SK-N-SH (cell line): ENCODE measurements at regions not wholly inside any gene's neighbourhood (a gene's known extent, or its start where the extent isn't known, plus 50 kb on each side); places are given as distances from the start of the nearest gene placed in this dataset.

ENCODE experiments used
- CTCF ChIA-PET: fragments of 300-600, 350-600 bp; formaldehyde crosslinking; extraction: SDS; loops from one replicate; lab custom pipeline; 2021; lab: Yijun Ruan, JAX
- POLR2A ChIA-PET: fragments of 350-600 bp; sonication (Branson Sonifier 250); formaldehyde crosslinking; extraction: SDS; loops from one replicate; lab custom pipeline; 2020; ENCODE audit warnings: antibody characterized with exemption, inconsistent platforms; lab: Yijun Ruan, JAX
- DNase-seq: peaks from one replicate; pipeline ENCODE4 v3.0.0; 2012
- H2AFZ ChIP-seq: fragments of 200-600 bp; sonication (generic); 2 replicates; pipeline ENCODE4 v1.8.1; 2016; ENCODE audit warnings: antibody characterized with exemption, mild to moderate bottlenecking, low read depth
- H3F3A ChIP-seq: fragments of 200-600 bp; sonication (generic); replicated peaks from 2 replicates; pipeline ENCODE3; 2016; ENCODE audit warnings: antibody characterized with exemption, mild to moderate bottlenecking; ENCODE audit not compliant: insufficient read depth
- H3K27ac ChIP-seq, 2 experiments: fragments of 200-500 bp in 1 of 2; fragments of 200-600 bp in 1 of 2; sonication (Bioruptor generic) in 1 of 2; sonication (generic), shearing (Covaris generic) in 1 of 2; 2 replicates each; pipeline versions ENCODE4 v1.5.1 to v1.6.1; 2014 to 2016; ENCODE audit warnings: low read depth in 2 of 2, inconsistent platforms in 1 of 2, low read length in 1 of 2, mild to moderate bottlenecking in 1 of 2, mixed read lengths in 1 of 2
- H3K27me3 ChIP-seq: fragments of 200-600 bp; sonication (generic), shearing (Covaris generic); 2 replicates; pipeline ENCODE4 v1.6.1; 2016; ENCODE audit warnings: mixed run types; ENCODE audit not compliant: insufficient read depth
- H3K36me3 ChIP-seq, 2 experiments: fragments of 200-500 bp in 1 of 2; fragments of 200-600 bp in 1 of 2; sonication (Bioruptor generic) in 1 of 2; sonication (generic) in 1 of 2; replicated peaks in 1 of 2; 2 replicates each; pipeline versions ENCODE3 to v1.5.1; 2014 to 2016; ENCODE audit warnings: low read length in 1 of 2, mild to moderate bottlenecking in 1 of 2; ENCODE audit not compliant: insufficient read depth in 2 of 2, control insufficient read depth in 1 of 2
- H3K4me1 ChIP-seq, 2 experiments: fragments of 200-500 bp in 1 of 2; fragments of 200-600 bp in 1 of 2; sonication (Bioruptor generic) in 1 of 2; sonication (generic), shearing (Covaris generic) in 1 of 2; 2 replicates each; pipeline versions ENCODE4 v1.5.1 to v1.6.1; 2014 to 2016; ENCODE audit warnings: low read depth in 1 of 2, low read length in 1 of 2, mixed run types in 1 of 2; ENCODE audit not compliant: insufficient read depth in 2 of 2, control insufficient read depth in 1 of 2
- H3K4me2 ChIP-seq: fragments of 200-600 bp; sonication (generic), shearing (Covaris generic); 2 replicates; pipeline ENCODE4 v1.6.1; 2017; ENCODE audit warnings: mixed run types
- H3K4me3 ChIP-seq, 2 experiments: fragments of 200-500 bp in 1 of 2; fragments of 200-600 bp in 1 of 2; sonication (Bioruptor generic) in 1 of 2; sonication (generic), shearing (Covaris generic) in 1 of 2; 2 replicates each; pipeline versions ENCODE4 v1.5.1 to v1.8.1; 2014 to 2016; ENCODE audit warnings: low read depth in 2 of 2, inconsistent platforms in 1 of 2, low read length in 1 of 2, mild to moderate bottlenecking in 1 of 2, mixed read lengths in 1 of 2, moderate library complexity in 1 of 2
- H3K79me2 ChIP-seq: fragments of 200-600 bp; sonication (generic); 2 replicates; pipeline ENCODE4 v1.8.1; 2017; ENCODE audit warnings: mild to moderate bottlenecking; ENCODE audit not compliant: insufficient read depth
- H3K9ac ChIP-seq: fragments of 200-600 bp; sonication (generic); 2 replicates; pipeline ENCODE4 v1.6.1; 2017; ENCODE audit warnings: mixed run types
- H3K9me2 ChIP-seq: fragments of 200-600 bp; sonication (generic); 2 replicates; pipeline ENCODE4 v1.6.1; 2017; ENCODE audit warnings: mixed run types
- H3K9me3 ChIP-seq: fragments of 200-600 bp; sonication (generic); 2 replicates; pipeline ENCODE4 v1.6.1; 2017; ENCODE audit warnings: mixed run types, mild to moderate bottlenecking, moderate library complexity
- H4K20me1 ChIP-seq: fragments of 200-600 bp; sonication (generic); 2 replicates; pipeline ENCODE4 v1.6.1; 2017; ENCODE audit warnings: mild to moderate bottlenecking, mixed run types; ENCODE audit not compliant: insufficient read depth
- CTCF ChIP-seq: fragments of 200-600 bp; sonication (generic); IDR thresholded peaks from 2 replicates; pipeline ENCODE4 v1.6.1; 2017; ENCODE audit warnings: antibody characterized with exemption, mild to moderate bottlenecking, moderate library complexity
- FOXJ3 ChIP-seq: sonication (generic); formaldehyde crosslinking; IDR thresholded peaks from 2 replicates; pipeline ENCODE4 v1.5.1; 2020; ENCODE audit warnings: mild to moderate bottlenecking, missing genetic modification reagents
- FOXM1 ChIP-seq: IDR thresholded peaks from 2 replicates; pipeline ENCODE4 v1.4.0; 2012; ENCODE audit warnings: low read depth, mild to moderate bottlenecking
- IRF3 ChIP-seq: fragments of 150-350 bp; IDR thresholded peaks from 2 replicates; pipeline ENCODE4 v1.6.1; 2016; ENCODE audit warnings: mild to moderate bottlenecking, low read depth, low read length
- NRF1 ChIP-seq: IDR thresholded peaks from 2 replicates; pipeline ENCODE4 v1.6.1; 2012; ENCODE audit warnings: low read depth, mild to moderate bottlenecking, low read length
- PBX3 ChIP-seq: IDR thresholded peaks from 2 replicates; pipeline ENCODE4; 2012
- SIN3A ChIP-seq: IDR thresholded peaks from 2 replicates; pipeline ENCODE4 v1.6.1; 2012; ENCODE audit warnings: low read depth, mild to moderate bottlenecking, low read length, moderate library complexity, borderline replicate concordance
- SMC3 ChIP-seq: IDR thresholded peaks from 2 replicates; pipeline ENCODE4 v1.6.1; 2012; ENCODE audit warnings: low read depth, low read length, improper control_type of control experiment
- ZBTB33 ChIP-seq: IDR thresholded peaks from 2 replicates; pipeline ENCODE4 v1.4.0; 2012; ENCODE audit warnings: low read depth, borderline replicate concordance
- WGBS: methylation state at CpG from one replicate; pipeline ENCODE4 v1.1.6; 2017; ENCODE audit warnings: low lambda C conversion rate; 5-methylcytosine and 5-hydroxymethylcytosine counted together

- TF ChIP-seq PBX3, result no peak
- no peak for TF ChIP-seq FOXM1
- no peak for TF ChIP-seq NRF1
- Histone ChIP-seq H3K4me3 (no peak overlapping the region), H3K27me3 (no peaks in the 10 kb centered on the region), H3K27ac (no peak overlapping the region), H3K79me2 (no peaks in the 10 kb centered on the region), H3K4me2 (no peak overlapping the region), H3K36me3 (no peaks in the 10 kb centered on the region), H4K20me1 (no peaks in the 10 kb centered on the region), H3K9ac (no peak overlapping the region), H3K9me2 (no peaks in the 10 kb centered on the region; the same call in 1 of the 2 replicates), H3K4me1 (no peaks in the 10 kb centered on the region), H2AFZ (no peak overlapping the region), H3K9me3 (no peaks in the 10 kb centered on the region), H3F3A (no peaks in the 10 kb centered on the region)
- ChIA-PET POLR2A (no interaction called here), CTCF (interaction anchor here (0.6 kb wide), 1 partner anchor 13 kb away, joined by 3 read pairs; no protein-coding TSS in a partner anchor)
- no peak for DNase-seq
- 6% methylated on average over 3 of the region's 3 CpGs for WGBS
These were observed 787.2 kb downstream of the GALC start for GRCh38 chr14:87205811-87206210.

GRCh38 chr14:87203346-87203745, 789.6 kb downstream of the GALC start:
- H3F3A ChIP-seq, result no peaks in the 10 kb centered on the region
- no peaks in the 10 kb centered on the region for H4K20me1 ChIP-seq
- ChIA-PET CTCF (no interaction called here), POLR2A (no interaction called here)
- H3K4me1 ChIP-seq, result no peaks in the 10 kb centered on the region
- H3K9me3 ChIP-seq, result no peaks in the 10 kb centered on the region
- H3K27ac ChIP-seq, result no peak overlapping the region
- WGBS, result 2% methylated on average over 5 of the region's 5 CpGs
- H3K9me2 ChIP-seq, result no peaks in the 10 kb centered on the region; the same call in 1 of the 2 replicates
- no peaks in the 10 kb centered on the region for H3K27me3 ChIP-seq
- no peak for DNase-seq
- H3K4me3 ChIP-seq, result no peak overlapping the region
- TF ChIP-seq CTCF (no peak), SMC3 (no peak), FOXJ3 (CRISPR knock-in tag) (no peak), IRF3 (no peak), ZBTB33 (no peak), SIN3A (no peak)
- H2AFZ ChIP-seq, result no peak overlapping the region
- H3K9ac ChIP-seq, result no peak overlapping the region
- H3K36me3 ChIP-seq, result no peaks in the 10 kb centered on the region
- no peak overlapping the region for H3K4me2 ChIP-seq
- H3K79me2 ChIP-seq, result no peaks in the 10 kb centered on the region
